ENCODE measurements at regions not wholly inside any gene's neighbourhood (a gene's known extent, or its start where the extent isn't known, plus 50 kb on each side); places are given as distances from the start of the nearest gene placed in this dataset.

GRCh38 chr6:103570431-103570830 is 1289.3 kb downstream of the HACE1 start:
- Histone ChIP-seq H3K36me3 (ENCODE audit: insufficient read depth, low read length) (no peaks in the 10 kb centered on the region), H4K20me1 (ENCODE audit: insufficient read depth) (no peaks in the 10 kb centered on the region), H3K9me2 (ENCODE audit: insufficient read depth, low read length) (no peaks in the 10 kb centered on the region), H3K4me3 (ENCODE audit: low read length) (no peak overlapping the region), H3K9ac (ENCODE audit: low read length) (no peak overlapping the region), H3F3A (ENCODE audit: insufficient read depth, low read length, poor library complexity, severe bottlenecking) (no peaks in the 10 kb centered on the region), H3K4me2 (ENCODE audit: low read length) (no peak overlapping the region), H3K79me2 (replicated peaks; ENCODE audit: insufficient read depth, low read length) (no peaks in the 10 kb centered on the region), H3K9me3 (ENCODE audit: low read length) (no peaks in the 10 kb centered on the region), H3K27me3 (ENCODE audit: insufficient read depth, low read depth, low read length) (no peaks in the 10 kb centered on the region), H2AFZ (ENCODE audit: low read depth, low read length) (no peak overlapping the region), H3K27ac (ENCODE audit: low read length) (no peak overlapping the region)
- TF ChIP-seq EP300 (conservative IDR thresholded peaks at IDR 0.05; ENCODE audit: poor library complexity, severe bottlenecking) (no peak), EZH2 (IDR thresholded peaks at IDR 0.05; ENCODE audit: borderline replicate concordance, insufficient read depth, low read length, poor library complexity, severe bottlenecking) (no peak), MXI1 (conservative IDR thresholded peaks at IDR 0.05; ENCODE audit: poor library complexity, severe bottlenecking) (no peak), RAD21 (conservative IDR thresholded peaks at IDR 0.05) (no peak), POLR2AphosphoS5 (IDR thresholded peaks at IDR 0.05) (no peak), TAF1 (IDR thresholded peaks at IDR 0.05; ENCODE audit: low read depth) (no peak), SMC3 (conservative IDR thresholded peaks at IDR 0.05; ENCODE audit: poor library complexity) (no peak), REST (IDR thresholded peaks at IDR 0.05; ENCODE audit: borderline replicate concordance) (no peak), CTCF (IDR thresholded peaks at IDR 0.05; ENCODE audit: poor library complexity, severe bottlenecking) (no peak)

- Histone ChIP-seq H3K9ac (ENCODE audit: low read length) (no peak overlapping the region), H3K4me2 (ENCODE audit: low read length) (no peak overlapping the region), H4K20me1 (ENCODE audit: insufficient read depth) (no peaks in the 10 kb centered on the region), H3K27ac (ENCODE audit: low read length) (no peak overlapping the region), H3K4me3 (ENCODE audit: low read length) (no peak overlapping the region), H3K79me2 (replicated peaks; ENCODE audit: insufficient read depth, low read length) (no peaks in the 10 kb centered on the region), H2AFZ (ENCODE audit: low read depth, low read length) (no peak overlapping the region), H3K36me3 (ENCODE audit: insufficient read depth, low read length) (no peaks in the 10 kb centered on the region), H3F3A (ENCODE audit: insufficient read depth, low read length, poor library complexity, severe bottlenecking) (no peaks in the 10 kb centered on the region), H3K27me3 (ENCODE audit: insufficient read depth, low read depth, low read length) (no peaks in the 10 kb centered on the region), H3K9me2 (ENCODE audit: insufficient read depth, low read length) (no peaks in the 10 kb centered on the region), H3K9me3 (ENCODE audit: low read length) (no peaks in the 10 kb centered on the region)
- TF ChIP-seq REST (IDR thresholded peaks at IDR 0.05; ENCODE audit: borderline replicate concordance) (no peak), SMC3 (conservative IDR thresholded peaks at IDR 0.05; ENCODE audit: poor library complexity) (no peak), MXI1 (conservative IDR thresholded peaks at IDR 0.05; ENCODE audit: poor library complexity, severe bottlenecking) (no peak), CTCF (IDR thresholded peaks at IDR 0.05; ENCODE audit: poor library complexity, severe bottlenecking) (no peak), RAD21 (conservative IDR thresholded peaks at IDR 0.05) (no peak), POLR2AphosphoS5 (IDR thresholded peaks at IDR 0.05) (no peak), EP300 (conservative IDR thresholded peaks at IDR 0.05; ENCODE audit: poor library complexity, severe bottlenecking) (no peak), EZH2 (IDR thresholded peaks at IDR 0.05; ENCODE audit: borderline replicate concordance, insufficient read depth, low read length, poor library complexity, severe bottlenecking) (no peak), TAF1 (IDR thresholded peaks at IDR 0.05; ENCODE audit: low read depth) (no peak)
Measured at GRCh38 chr6:103554911-103555310, 1304.8 kb downstream of the HACE1 start.
